ENCODE measurements at regions not wholly inside any gene's neighbourhood (a gene's known extent, or its start where the extent isn't known, plus 50 kb on each side); places are given as distances from the start of the nearest gene placed in this dataset.

- DNase-seq (ENCODE audit: low read depth) = no peak
- TF ChIP-seq MAX (IDR thresholded peaks at IDR 0.05; ENCODE audit: low read depth, low read length) = no peak
- no peak for TF ChIP-seq MYC (IDR thresholded peaks at IDR 0.05; ENCODE audit: low read depth, low read length)
- no peak for TF ChIP-seq POLR2A (IDR thresholded peaks at IDR 0.05; ENCODE audit: extremely low read depth, insufficient read length)
- no peak for TF ChIP-seq CTCF (IDR thresholded peaks at IDR 0.05; ENCODE audit: low read depth, low read length)
- no peak overlapping the region for H3K4me3 ChIP-seq (ENCODE audit: low read depth, low read length)
Measured at GRCh38 chr6:95208621-95209020, 368.7 kb upstream of the MANEA start.

GRCh38 chr6:95209074-95209473 lies 368.3 kb upstream of the MANEA start:
- DNase-seq (ENCODE audit: low read depth) = no peak
- TF ChIP-seq POLR2A (IDR thresholded peaks at IDR 0.05; ENCODE audit: extremely low read depth, insufficient read length) (no peak), MYC (IDR thresholded peaks at IDR 0.05; ENCODE audit: low read depth, low read length) (no peak)
- H3K4me3 ChIP-seq (ENCODE audit: low read depth, low read length) = no peak overlapping the region

GRCh38 chr6:95216555-95216954 lies 360.8 kb upstream of the MANEA start:
- H3K4me3 ChIP-seq (ENCODE audit: low read depth, low read length) = no peak overlapping the region
- no peak for DNase-seq (ENCODE audit: low read depth)
- TF ChIP-seq POLR2A (IDR thresholded peaks at IDR 0.05; ENCODE audit: extremely low read depth, insufficient read length) (no peak), MYC (IDR thresholded peaks at IDR 0.05; ENCODE audit: low read depth, low read length) (no peak), MAX (IDR thresholded peaks at IDR 0.05; ENCODE audit: low read depth, low read length) (no peak), CTCF (IDR thresholded peaks at IDR 0.05; ENCODE audit: low read depth, low read length) (no peak)

GRCh38 chr6:95227351-95227750 lies 350.0 kb upstream of the MANEA start:
- DNase-seq (ENCODE audit: low read depth) = no peak
- no peak overlapping the region for H3K4me3 ChIP-seq (ENCODE audit: low read depth, low read length)
- TF ChIP-seq MYC (IDR thresholded peaks at IDR 0.05; ENCODE audit: low read depth, low read length) (no peak), MAX (IDR thresholded peaks at IDR 0.05; ENCODE audit: low read depth, low read length) (no peak), CTCF (IDR thresholded peaks at IDR 0.05; ENCODE audit: low read depth, low read length) (no peak), POLR2A (IDR thresholded peaks at IDR 0.05; ENCODE audit: extremely low read depth, insufficient read length) (no peak)

GRCh38 chr6:95228636-95229035 lies 348.7 kb upstream of the MANEA start:
- H3K4me3 ChIP-seq (ENCODE audit: low read depth, low read length) = no peak overlapping the region
- TF ChIP-seq MAX (IDR thresholded peaks at IDR 0.05; ENCODE audit: low read depth, low read length) (no peak), MYC (IDR thresholded peaks at IDR 0.05; ENCODE audit: low read depth, low read length) (no peak), CTCF (IDR thresholded peaks at IDR 0.05; ENCODE audit: low read depth, low read length) (no peak), POLR2A (IDR thresholded peaks at IDR 0.05; ENCODE audit: extremely low read depth, insufficient read length) (no peak)
- no peak for DNase-seq (ENCODE audit: low read depth)

- DNase-seq (ENCODE audit: low read depth) = no peak
- TF ChIP-seq POLR2A (IDR thresholded peaks at IDR 0.05; ENCODE audit: extremely low read depth, insufficient read length) (no peak), MYC (IDR thresholded peaks at IDR 0.05; ENCODE audit: low read depth, low read length) (no peak), MAX (IDR thresholded peaks at IDR 0.05; ENCODE audit: low read depth, low read length) (no peak), CTCF (IDR thresholded peaks at IDR 0.05; ENCODE audit: low read depth, low read length) (no peak)
- H3K4me3 ChIP-seq (ENCODE audit: low read depth, low read length) = no peak overlapping the region
Measured at GRCh38 chr6:95230071-95230740, 347.1 kb upstream of the MANEA start.

All from NB4 (cell line).